Glutamatergic neuron (in vitro differentiated cells): ENCODE measurements at regions not wholly inside any gene's neighbourhood (a gene's known extent, or its start where the extent isn't known, plus 50 kb on each side); places are given as distances from the start of the nearest gene placed in this dataset.
"Not testable (repeated sequence)": the region's sequence is repeated elsewhere in the genome, so short reads cannot be mapped to it uniquely, and the experiment has no call there.

Experiments
- DNase-seq: peaks from one replicate; pipeline ENCODE4 v3.0.0; 2022
- H3K27ac Mint-ChIP-seq: one replicate; pipeline ENCODE4 v1.8.0; 2020; ENCODE audit warnings: mild to moderate bottlenecking, mixed read lengths, inconsistent platforms; ENCODE audit not compliant: unreplicated experiment
- H3K27me3 Mint-ChIP-seq: one replicate; pipeline ENCODE4 v1.8.0; 2020; ENCODE audit warnings: mild to moderate bottlenecking, moderate library complexity, mixed read lengths, inconsistent platforms; ENCODE audit not compliant: unreplicated experiment
- H3K36me3 Mint-ChIP-seq: one replicate; pipeline ENCODE4 v1.8.0; 2020; ENCODE audit warnings: mild to moderate bottlenecking, mixed read lengths, inconsistent platforms; ENCODE audit not compliant: unreplicated experiment
- H3K4me1 Mint-ChIP-seq: one replicate; pipeline ENCODE4 v1.8.0; 2020; ENCODE audit warnings: mild to moderate bottlenecking, low read depth, mixed read lengths, inconsistent platforms; ENCODE audit not compliant: unreplicated experiment
- H3K4me3 Mint-ChIP-seq: one replicate; pipeline ENCODE4 v1.8.0; 2020; ENCODE audit warnings: mild to moderate bottlenecking, mixed read lengths, inconsistent platforms; ENCODE audit not compliant: unreplicated experiment
- H3K9me3 Mint-ChIP-seq: one replicate; pipeline ENCODE4 v1.8.0; 2020; ENCODE audit warnings: mild to moderate bottlenecking, moderate library complexity, mixed read lengths, inconsistent platforms; ENCODE audit not compliant: unreplicated experiment
- TF ChIP-seq, protein P1 (sequence below): fragments of 200-600 bp; sonication (generic); IDR thresholded peaks from one replicate; pipeline ENCODE4 v1.5.0; 2021; ENCODE audit not compliant: partially characterized antibody, unreplicated experiment

DNA sequence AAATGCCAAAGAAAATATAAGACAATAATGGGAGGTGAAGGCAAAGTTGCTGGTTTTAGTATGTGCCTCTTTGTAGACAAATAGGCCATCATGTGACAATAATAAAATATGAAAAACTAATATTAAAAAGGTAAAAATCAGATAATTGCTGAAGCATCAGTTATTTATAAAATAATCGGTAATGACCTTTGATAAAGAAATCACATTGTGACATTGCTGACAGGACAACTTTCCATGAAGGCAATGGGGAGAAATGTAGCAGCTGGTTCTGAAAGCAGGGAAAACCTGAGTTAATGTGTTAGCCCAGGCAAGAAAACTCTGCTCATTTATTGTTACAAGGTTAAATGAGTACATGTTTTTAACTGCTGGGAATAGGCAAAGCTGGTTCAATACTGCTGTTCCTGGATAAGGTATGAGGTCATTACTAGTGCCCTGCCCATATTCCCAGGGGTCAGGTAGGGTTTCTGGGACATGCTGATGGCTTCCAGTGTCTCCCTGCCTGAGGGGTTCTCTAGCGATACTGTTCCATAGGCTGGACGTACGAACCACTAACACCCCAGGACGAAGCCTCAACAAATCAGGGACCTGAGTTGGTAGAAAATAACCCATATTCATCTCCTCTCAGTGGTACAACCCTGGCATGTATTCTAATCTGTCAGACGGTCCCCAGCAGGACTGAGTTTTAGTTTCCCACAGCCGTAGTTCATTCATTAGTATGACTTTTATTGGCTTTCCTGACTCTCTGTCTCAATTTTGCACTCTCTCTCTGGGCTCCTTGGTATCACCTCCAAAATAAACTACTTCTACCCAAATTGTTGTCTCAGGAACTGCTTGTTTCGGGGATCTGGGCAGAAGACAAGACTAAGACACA, 355.9 kb downstream of the TXNL1 start:
- Mint-ChIP-seq H3K4me1 (peaks cover 8% of the 10 kb centered on the region), H3K27me3 (peaks cover 1% of the 10 kb centered on the region), H3K36me3 (no peaks in the 10 kb centered on the region), H3K27ac (no peak overlapping the region), H3K9me3 (peaks cover 2% of the 10 kb centered on the region), H3K4me3 (no peak overlapping the region)
- TF ChIP-seq, protein P1, sequence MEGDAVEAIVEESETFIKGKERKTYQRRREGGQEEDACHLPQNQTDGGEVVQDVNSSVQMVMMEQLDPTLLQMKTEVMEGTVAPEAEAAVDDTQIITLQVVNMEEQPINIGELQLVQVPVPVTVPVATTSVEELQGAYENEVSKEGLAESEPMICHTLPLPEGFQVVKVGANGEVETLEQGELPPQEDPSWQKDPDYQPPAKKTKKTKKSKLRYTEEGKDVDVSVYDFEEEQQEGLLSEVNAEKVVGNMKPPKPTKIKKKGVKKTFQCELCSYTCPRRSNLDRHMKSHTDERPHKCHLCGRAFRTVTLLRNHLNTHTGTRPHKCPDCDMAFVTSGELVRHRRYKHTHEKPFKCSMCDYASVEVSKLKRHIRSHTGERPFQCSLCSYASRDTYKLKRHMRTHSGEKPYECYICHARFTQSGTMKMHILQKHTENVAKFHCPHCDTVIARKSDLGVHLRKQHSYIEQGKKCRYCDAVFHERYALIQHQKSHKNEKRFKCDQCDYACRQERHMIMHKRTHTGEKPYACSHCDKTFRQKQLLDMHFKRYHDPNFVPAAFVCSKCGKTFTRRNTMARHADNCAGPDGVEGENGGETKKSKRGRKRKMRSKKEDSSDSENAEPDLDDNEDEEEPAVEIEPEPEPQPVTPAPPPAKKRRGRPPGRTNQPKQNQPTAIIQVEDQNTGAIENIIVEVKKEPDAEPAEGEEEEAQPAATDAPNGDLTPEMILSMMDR = no peak
- peak; percentile 38 for DNase-seq

DNA sequence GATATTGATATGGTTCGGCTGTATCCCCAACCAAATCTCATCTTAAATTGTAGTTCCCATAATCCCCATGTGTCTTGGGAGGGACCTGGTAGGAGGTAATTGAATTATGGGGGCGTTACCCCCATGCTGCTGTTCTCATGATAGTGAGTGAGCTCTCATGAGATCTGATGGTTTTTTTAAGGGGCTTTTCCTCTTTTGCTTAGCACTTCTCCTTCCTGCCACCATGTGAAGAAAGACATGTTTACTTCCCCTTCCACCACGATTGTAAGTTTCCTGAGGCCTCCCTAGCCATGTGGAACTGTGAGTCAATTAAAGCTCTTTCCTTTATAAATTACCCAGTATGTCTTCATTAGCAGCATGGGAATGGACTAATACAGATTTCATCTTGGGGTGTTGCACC, 358.6 kb downstream of the TXNL1 start:
- H3K4me1 Mint-ChIP-seq, H3K27ac Mint-ChIP-seq, H3K9me3 Mint-ChIP-seq, H3K36me3 Mint-ChIP-seq, DNase-seq, H3K27me3 Mint-ChIP-seq, H3K4me3 Mint-ChIP-seq: not testable (repeated sequence)

DNA sequence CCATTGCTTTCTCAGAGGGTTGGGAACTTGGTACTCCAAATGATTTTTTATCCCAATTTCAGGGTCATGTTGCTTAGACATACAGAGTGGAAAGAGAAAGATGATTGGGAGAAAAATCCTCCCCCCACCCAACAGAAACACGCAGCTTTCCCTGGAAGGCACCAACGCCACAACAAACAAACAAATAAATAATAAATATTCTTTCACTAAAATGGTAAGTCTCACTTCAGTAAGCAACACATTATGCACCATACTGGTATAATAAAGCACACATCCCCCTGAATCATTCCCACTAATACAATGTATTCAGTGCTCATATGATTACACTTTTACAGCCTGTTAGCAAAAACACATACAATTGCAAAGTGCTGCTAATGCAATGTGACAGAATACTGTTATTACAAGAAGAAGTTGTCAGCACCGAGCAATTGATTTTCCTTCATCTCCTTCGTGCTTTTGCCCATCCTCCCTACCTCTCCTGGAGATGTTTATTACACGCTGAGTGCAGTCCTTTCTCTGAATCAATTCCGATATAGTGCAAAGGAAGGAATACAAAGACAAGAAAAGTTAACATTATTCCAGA, 359.9 kb downstream of the TXNL1 start:
- no peaks in the 10 kb centered on the region for H3K36me3 Mint-ChIP-seq
- H3K27ac Mint-ChIP-seq = no peak overlapping the region

DNA sequence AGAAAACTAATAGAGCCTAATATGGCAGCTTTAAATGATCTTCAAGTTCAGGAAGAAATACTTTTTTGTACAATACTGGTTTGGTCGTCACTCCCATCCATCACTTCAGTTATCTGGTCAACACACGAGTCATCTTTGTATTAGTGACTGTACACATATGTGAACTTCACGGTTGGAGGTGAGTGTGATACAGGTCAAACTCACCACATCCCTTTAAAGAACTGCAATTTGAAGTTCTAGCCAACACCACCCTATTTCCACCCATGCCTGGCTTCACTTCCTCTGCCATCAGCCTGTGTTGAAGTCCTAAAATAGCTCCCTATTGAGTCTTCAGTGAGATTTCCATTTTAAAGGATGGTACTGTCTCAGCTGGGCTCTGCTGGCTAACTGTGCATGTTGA, 361.9 kb downstream of the TXNL1 start:
- Mint-ChIP-seq H3K4me1 (peaks cover 3% of the 10 kb centered on the region), H3K4me3 (no peak overlapping the region), H3K27ac (no peak overlapping the region), H3K27me3 (no peaks in the 10 kb centered on the region), H3K9me3 (peaks cover 2% of the 10 kb centered on the region), H3K36me3 (no peaks in the 10 kb centered on the region)
- DNase-seq = no peak
- TF ChIP-seq, protein P1 = no peak

More for the DNA sequence above, 359.9 kb downstream of the TXNL1 start:
- no peak for DNase-seq
- Mint-ChIP-seq H3K4me3 (no peak overlapping the region), H3K4me1 (peaks cover 7% of the 10 kb centered on the region), H3K27me3 (no peaks in the 10 kb centered on the region), H3K9me3 (peaks cover 2% of the 10 kb centered on the region)
- TF ChIP-seq, protein P1 = no peak

DNA sequence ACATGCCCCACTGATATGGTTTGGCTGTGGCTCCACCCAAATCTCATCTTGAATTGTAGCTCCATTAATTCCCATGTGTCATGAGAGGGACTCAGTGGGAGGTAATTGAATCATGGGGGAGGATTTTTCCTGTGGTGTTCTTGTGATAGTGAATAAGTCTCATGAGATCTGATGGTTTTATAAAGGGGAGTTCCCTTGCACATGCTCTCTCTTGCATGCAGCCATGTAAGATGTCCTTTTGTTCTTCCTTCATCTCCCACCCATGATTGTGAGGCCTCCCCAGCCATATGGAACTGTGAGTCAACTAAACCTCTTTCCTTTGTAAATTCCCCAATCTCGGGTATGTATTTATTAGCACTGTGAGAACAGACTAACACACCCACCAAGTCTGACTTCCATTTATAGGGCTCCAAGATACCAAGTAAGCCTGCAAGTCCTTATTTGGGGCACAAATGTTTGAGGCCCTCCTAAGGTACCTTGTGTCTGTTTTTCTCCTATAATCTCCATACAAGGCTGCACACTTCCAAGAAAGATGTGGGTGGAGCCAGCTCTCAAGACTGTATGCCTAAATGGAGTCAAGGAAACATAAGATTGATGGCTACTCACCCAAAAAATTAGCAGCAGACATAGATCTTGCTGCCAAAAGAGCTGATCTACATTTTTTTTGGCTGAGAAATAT, 364.7 kb downstream of the TXNL1 start:
- Mint-ChIP-seq H3K27ac (no peak overlapping the region), H3K36me3 (no peaks in the 10 kb centered on the region), H3K4me3 (no peak overlapping the region), H3K9me3 (peaks cover under 1% of the 10 kb centered on the region), H3K4me1 (peaks cover 2% of the 10 kb centered on the region), H3K27me3 (no peaks in the 10 kb centered on the region)
- DNase-seq = no peak
- TF ChIP-seq, protein P1 = no peak
